MCF 10A (cell line): ENCODE measurements at regions not wholly inside any gene's neighbourhood (a gene's known extent, or its start where the extent isn't known, plus 50 kb on each side); places are given as distances from the start of the nearest gene placed in this dataset.

Experiments used
- BruUV-seq: library from RNA; stranded (reverse); fragments of 400-500 nt; replicated peaks from 2 replicates; lab custom pipeline; 2021; lab: Mats Ljungman, UMichigan
- CTCF ChIA-PET: fragments of 300-600 bp; sonication (Branson Sonifier 250); formaldehyde crosslinking; extraction: SDS; loops from one replicate; lab custom pipeline; 2021; ENCODE audit warnings: antibody characterized with exemption, inconsistent platforms; lab: Yijun Ruan, JAX
- POLR2A ChIA-PET: fragments of 300-600, 350-650 bp; sonication (Branson Sonifier 250); formaldehyde crosslinking; extraction: SDS; loops from one replicate; lab custom pipeline; 2020; ENCODE audit warnings: antibody characterized with exemption, inconsistent platforms; lab: Yijun Ruan, JAX
- DNase-seq: peaks from one replicate; pipeline ENCODE4 v3.0.0-alpha.2; 2018; ENCODE audit not compliant: unreplicated experiment
- H3K27ac Mint-ChIP-seq: one replicate; pipeline ENCODE4 v1.8.0; 2022; ENCODE audit warnings: mild to moderate bottlenecking, low read depth, mixed read lengths; ENCODE audit not compliant: unreplicated experiment
- H3K27me3 Mint-ChIP-seq: one replicate; pipeline ENCODE4 v1.8.0; 2022; ENCODE audit warnings: mixed read lengths; ENCODE audit not compliant: insufficient read depth, unreplicated experiment
- H3K36me3 Mint-ChIP-seq: one replicate; pipeline ENCODE4 v1.8.0; 2022; ENCODE audit warnings: mild to moderate bottlenecking, moderate library complexity, mixed read lengths; ENCODE audit not compliant: insufficient read depth, unreplicated experiment
- H3K4me1 Mint-ChIP-seq: one replicate; pipeline ENCODE4 v1.8.0; 2022; ENCODE audit warnings: mixed read lengths; ENCODE audit not compliant: insufficient read depth, unreplicated experiment
- H3K4me3 Mint-ChIP-seq: one replicate; pipeline ENCODE4 v1.8.0; 2022; ENCODE audit warnings: mild to moderate bottlenecking, moderate library complexity, mixed read lengths; ENCODE audit not compliant: unreplicated experiment
- H3K9me3 Mint-ChIP-seq: one replicate; pipeline ENCODE4 v1.8.0; 2022; ENCODE audit warnings: mixed read lengths; ENCODE audit not compliant: unreplicated experiment
- intact Hi-C: fragments of 100-400 bp; cut with micrococcal nuclease; formaldehyde crosslinking; loops from 2 replicates; pipeline ENCODE4 v1.14.1; 2022
- TF ChIP-seq, protein P1 (sequence below): fragments of 200-600 bp; IDR thresholded peaks from one replicate; pipeline ENCODE4 v1.8.0; 2022; ENCODE audit warnings: antibody characterized with exemption, mild to moderate bottlenecking; ENCODE audit not compliant: unreplicated experiment

- CTCF ChIA-PET: interaction anchor here (0.9 kb wide), 1 partner anchor 273 kb away, joined by 3 read pairs; no protein-coding TSS in a partner anchor
- Mint-ChIP-seq H3K36me3 (no peaks in the 10 kb centered on the region), H3K4me3 (no peak overlapping the region), H3K4me1 (no peaks in the 10 kb centered on the region), H3K27ac (no peak overlapping the region), H3K27me3 (no peaks in the 10 kb centered on the region), H3K9me3 (peaks cover 6% of the 10 kb centered on the region)
- intact Hi-C loops: no loop called here
- DNase-seq: no peak
- POLR2A ChIA-PET: no interaction called here
- BruUV-seq: no TSS peak
- TF ChIP-seq, protein P1, sequence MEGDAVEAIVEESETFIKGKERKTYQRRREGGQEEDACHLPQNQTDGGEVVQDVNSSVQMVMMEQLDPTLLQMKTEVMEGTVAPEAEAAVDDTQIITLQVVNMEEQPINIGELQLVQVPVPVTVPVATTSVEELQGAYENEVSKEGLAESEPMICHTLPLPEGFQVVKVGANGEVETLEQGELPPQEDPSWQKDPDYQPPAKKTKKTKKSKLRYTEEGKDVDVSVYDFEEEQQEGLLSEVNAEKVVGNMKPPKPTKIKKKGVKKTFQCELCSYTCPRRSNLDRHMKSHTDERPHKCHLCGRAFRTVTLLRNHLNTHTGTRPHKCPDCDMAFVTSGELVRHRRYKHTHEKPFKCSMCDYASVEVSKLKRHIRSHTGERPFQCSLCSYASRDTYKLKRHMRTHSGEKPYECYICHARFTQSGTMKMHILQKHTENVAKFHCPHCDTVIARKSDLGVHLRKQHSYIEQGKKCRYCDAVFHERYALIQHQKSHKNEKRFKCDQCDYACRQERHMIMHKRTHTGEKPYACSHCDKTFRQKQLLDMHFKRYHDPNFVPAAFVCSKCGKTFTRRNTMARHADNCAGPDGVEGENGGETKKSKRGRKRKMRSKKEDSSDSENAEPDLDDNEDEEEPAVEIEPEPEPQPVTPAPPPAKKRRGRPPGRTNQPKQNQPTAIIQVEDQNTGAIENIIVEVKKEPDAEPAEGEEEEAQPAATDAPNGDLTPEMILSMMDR: no peak
Measured at GRCh38 chr15:25236143-25236860, 202.5 kb downstream of the UBE3A start.

- Mint-ChIP-seq H3K27ac (no peak overlapping the region), H3K4me3 (no peak overlapping the region), H3K27me3 (no peaks in the 10 kb centered on the region), H3K36me3 (no peaks in the 10 kb centered on the region), H3K4me1 (no peaks in the 10 kb centered on the region), H3K9me3 (peaks cover 6% of the 10 kb centered on the region)
- intact Hi-C loops: no loop called here
- no TSS peak for BruUV-seq
- no peak for DNase-seq
- POLR2A ChIA-PET: no interaction called here
- TF ChIP-seq, protein P1: no peak
- CTCF ChIA-PET: interaction anchor here (0.9 kb wide), 1 partner anchor 272 kb away, joined by 3 read pairs; no protein-coding TSS in a partner anchor
Measured at GRCh38 chr15:25236861-25237155, 202.0 kb downstream of the UBE3A start.

- TF ChIP-seq, protein P1: no peak
Measured at GRCh38 chr15:25237291-25237978, 201.4 kb downstream of the UBE3A start.

GRCh38 chr15:25238126-25238525 is 200.7 kb downstream of the UBE3A start:
- TF ChIP-seq, protein P1: no peak
- BruUV-seq: no TSS peak
- Mint-ChIP-seq H3K4me1 (no peaks in the 10 kb centered on the region), H3K27ac (no peak overlapping the region), H3K9me3 (peaks cover 6% of the 10 kb centered on the region), H3K27me3 (no peaks in the 10 kb centered on the region), H3K4me3 (no peak overlapping the region), H3K36me3 (no peaks in the 10 kb centered on the region)
- DNase-seq: no peak
- POLR2A ChIA-PET: no interaction called here
- intact Hi-C loops: no loop called here
- CTCF ChIA-PET: no interaction called here

More at GRCh38 chr15:25237291-25237978, 201.4 kb downstream of the UBE3A start:
- ChIA-PET CTCF (no interaction called here), POLR2A (no interaction called here)
- Mint-ChIP-seq H3K27me3 (no peaks in the 10 kb centered on the region), H3K27ac (no peak overlapping the region), H3K9me3 (peaks cover 6% of the 10 kb centered on the region), H3K4me3 (no peak overlapping the region), H3K36me3 (no peaks in the 10 kb centered on the region), H3K4me1 (no peaks in the 10 kb centered on the region)
- BruUV-seq: no TSS peak
- intact Hi-C loops: no loop called here
- DNase-seq: no peak
